K562 (cell line): ENCODE measurements at regions not wholly inside any gene's neighbourhood (a gene's known extent, or its start where the extent isn't known, plus 50 kb on each side); places are given as distances from the start of the nearest gene placed in this dataset.

Experiments
- ATAC-seq: fragments of 200-7000 bp; cut with Tn5 transposase; 3 replicates; pipeline ENCODE4 v1.9.1; 2020; ENCODE audit warnings: moderate library complexity
- BruUV-seq: library from RNA; stranded (reverse); fragments of 400-500 nt; replicated peaks from 2 replicates; lab custom pipeline; 2021; lab: Mats Ljungman, UMichigan
- CTCF ChIA-PET: fragments of 300-600 bp; formaldehyde crosslinking; extraction: SDS; loops from one replicate; lab custom pipeline; 2021; ENCODE audit warnings: low intra/inter-chr PET ratio; lab: Yijun Ruan, JAX
- POLR2A ChIA-PET: fragments of 300-600, 350-650 bp; sonication (Branson Sonifier 250); formaldehyde crosslinking; extraction: SDS; loops from one replicate; lab custom pipeline; 2021; ENCODE audit warnings: antibody characterized with exemption, inconsistent platforms; lab: Yijun Ruan, JAX
- DNase-seq, 4 experiments: peaks; one replicate each; pipeline versions ENCODE4 v3.0.0 to v3.0.0-alpha.2; 2011 to 2018; ENCODE audit warnings: low spot score in 3 of 4, mixed read lengths in 3 of 4; ENCODE audit errors: extremely low read depth in 1 of 4
- FAIRE-seq: peaks from 2 replicates; lab custom pipeline; 2011; peaks lifted over from hg19 to GRCh38; lab: Jason Lieb, UNC
- H2AFZ ChIP-seq: 2 replicates; pipeline ENCODE4 v1.6.0; 2011; ENCODE audit warnings: low read depth, low read length, control low read depth, inconsistent platforms
- H3K27ac ChIP-seq: fragments of 200-600 bp; 3 replicates; pipeline ENCODE4 v1.8.0; 2011; ENCODE audit warnings: low read depth, mild to moderate bottlenecking, control low read depth, inconsistent platforms, low read length, moderate library complexity, mixed read lengths; ENCODE audit errors: extremely low read depth
- H3K27me3 ChIP-seq, 2 experiments: fragments of 300-600 bp in 1 of 2; 2 replicates in 1 of 2; 3 replicates in 1 of 2; pipeline versions ENCODE4 v1.6.0 to v1.8.0; 2011; ENCODE audit warnings: inconsistent platforms in 2 of 2, low read length in 2 of 2, mild to moderate bottlenecking in 1 of 2, mixed read lengths in 1 of 2, moderate library complexity in 1 of 2; ENCODE audit not compliant: control insufficient read depth in 2 of 2, insufficient read depth in 2 of 2
- H3K36me3 ChIP-seq: fragments of 300-600 bp; 3 replicates; pipeline ENCODE4 v1.8.0; 2011; ENCODE audit warnings: mild to moderate bottlenecking, low read length, inconsistent platforms; ENCODE audit not compliant: control insufficient read depth, insufficient read depth
- H3K4me1 ChIP-seq, 2 experiments: fragments of 200-600 bp in 1 of 2; replicated peaks in 1 of 2; 2 replicates in 1 of 2; 3 replicates in 1 of 2; pipeline versions ENCODE4 v1.5.1 to v1.8.0; 2011; ENCODE audit warnings: inconsistent platforms in 2 of 2, low read length in 2 of 2, mild to moderate bottlenecking in 1 of 2, mixed read lengths in 1 of 2, moderate library complexity in 1 of 2; ENCODE audit not compliant: control insufficient read depth in 2 of 2, insufficient read depth in 2 of 2
- H3K4me2 ChIP-seq: 2 replicates; pipeline ENCODE4 v1.6.1; 2011; ENCODE audit warnings: low read length, control low read depth, inconsistent platforms, mixed read lengths; ENCODE audit not compliant: insufficient read depth
- H3K4me3 ChIP-seq: fragments of 200-600 bp; sonication (generic), shearing (Covaris generic); 2 replicates; pipeline ENCODE4 v1.5.1; 2016; ENCODE audit warnings: control low read depth, inconsistent platforms
- H3K79me2 ChIP-seq: fragments of 200-600 bp; 3 replicates; pipeline ENCODE4 v1.8.0; 2011; ENCODE audit warnings: low read length, inconsistent platforms; ENCODE audit not compliant: control insufficient read depth, insufficient read depth
- H3K9ac ChIP-seq, 2 experiments: 2 replicates each; pipeline versions ENCODE4 v1.6.0 to v1.6.1; 2011; ENCODE audit warnings: low read depth in 2 of 2, low read length in 2 of 2, control low read depth in 1 of 2, inconsistent platforms in 1 of 2, mild to moderate bottlenecking in 1 of 2, mixed read lengths in 1 of 2; ENCODE audit not compliant: insufficient read depth in 1 of 2
- H3K9me1 ChIP-seq: one replicate; pipeline ENCODE4 v1.6.0; 2011; ENCODE audit warnings: inconsistent platforms, mild to moderate bottlenecking, low read length, moderate library complexity; ENCODE audit not compliant: control insufficient read depth, insufficient read depth
- H3K9me3 ChIP-seq: replicated peaks from 2 replicates; pipeline ENCODE4 v1.5.1; 2011; ENCODE audit warnings: low read depth, low read length, inconsistent platforms; ENCODE audit not compliant: control insufficient read depth, insufficient read depth
- H4K20me1 ChIP-seq: replicated peaks from 2 replicates; pipeline ENCODE4 v1.6.1; 2011; ENCODE audit warnings: low read length, inconsistent platforms, mixed read lengths; ENCODE audit not compliant: control insufficient read depth, insufficient read depth
- CBFA2T3 ChIP-seq: fragments of 450-650 bp; IDR thresholded peaks from 2 replicates; pipeline ENCODE4 v1.6.1; 2017
- CEBPG ChIP-seq, 3 experiments: fragments of 200-800 bp in 1 of 3; sonication (Bioruptor generic) in 1 of 3; sonication (generic) in 1 of 3; formaldehyde crosslinking in 1 of 3; IDR thresholded peaks in 2 of 3; conservative IDR thresholded peaks in 1 of 3; 2 replicates each; pipeline versions ENCODE4 v1.6.1 to v1.8.0; 2016 to 2022; ENCODE audit warnings: missing compliant biosample characterization in 2 of 3, missing genetic modification characterization in 2 of 3, mild to moderate bottlenecking in 1 of 3, missing genetic modification reagents in 1 of 3
- IRF2 ChIP-seq: sonication (generic); formaldehyde crosslinking; IDR thresholded peaks from 2 replicates; pipeline ENCODE4 v1.8.1; 2022; ENCODE audit warnings: mild to moderate bottlenecking, missing genetic modification reagents
- KHSRP ChIP-seq: fragments of 450-650 bp; IDR thresholded peaks from 2 replicates; pipeline ENCODE4 v1.6.1; 2017
- RFX5 ChIP-seq: IDR thresholded peaks from 2 replicates; pipeline ENCODE4 v1.6.1; 2011; ENCODE audit warnings: low read depth, mild to moderate bottlenecking, improper control_type of control experiment, low read length
- SLC30A9 ChIP-seq: fragments of 250-450 bp; sonication (Bioruptor Pico); IDR thresholded peaks from 2 replicates; pipeline ENCODE4 v1.8.0; 2022; ENCODE audit warnings: mild to moderate bottlenecking, moderate library complexity
- WGBS: fragments of 100-300 bp; shearing (Covaris generic); methylation state at CpG from one replicate; pipeline ENCODE4 v1.1.6; 2016; ENCODE audit warnings: low coverage, mixed read lengths; ENCODE audit not compliant: insufficient coverage; ENCODE audit errors: missing lambda C conversion rate; 5-methylcytosine and 5-hydroxymethylcytosine counted together
- in situ Hi-C: fragments of 300-500 bp; cut with MboI; formaldehyde crosslinking; loops from 4 replicates; pipeline ENCODE4 v1.15.0; 2018; ENCODE audit warnings: inconsistent platforms, mixed read lengths
- intact Hi-C: fragments of 100-400 bp; cut with micrococcal nuclease; formaldehyde crosslinking; loops from 2 replicates; pipeline ENCODE4 v1.14.2; 2022

GRCh38 chr2:52956766-52957165 lies 810.8 kb upstream of the CHAC2 start:
- ATAC-seq (no peak), DNase-seq (no peak), FAIRE-seq (no peak)
- no peaks in the 10 kb centered on the region for H3K4me1 ChIP-seq
- no peaks in the 10 kb centered on the region for H3K27me3 ChIP-seq
- H3K9me1 ChIP-seq: no peaks in the 10 kb centered on the region
- no TSS peak for BruUV-seq
- H3K79me2 ChIP-seq: no peaks in the 10 kb centered on the region
- in situ Hi-C loops (no loop called here), intact Hi-C loops (no loop called here)
- no peak overlapping the region for H3K4me2 ChIP-seq
- H2AFZ ChIP-seq: no peak overlapping the region
- 0% methylated on average over 1 of the region's 1 CpG for WGBS
- no peaks in the 10 kb centered on the region for H3K9me3 ChIP-seq
- H3K9ac ChIP-seq: no peak overlapping the region
- no peak overlapping the region for H3K4me3 ChIP-seq
- TF ChIP-seq RFX5 (no peak), IRF2 (no peak)
- no peaks in the 10 kb centered on the region for H4K20me1 ChIP-seq
- no peaks in the 10 kb centered on the region for H3K36me3 ChIP-seq
- ChIA-PET CTCF (no interaction called here), POLR2A (no interaction called here)
- H3K27ac ChIP-seq: no peak overlapping the region

GRCh38 chr2:52956118-52956517 lies 811.5 kb upstream of the CHAC2 start:
- POLR2A ChIA-PET: no interaction called here
- CTCF ChIA-PET: no interaction called here

More at GRCh38 chr2:52956118-52956517, 811.5 kb upstream of the CHAC2 start:
- DNase-seq: no peak
- in situ Hi-C loops: no loop called here
- H2AFZ ChIP-seq: no peak overlapping the region
- no peak overlapping the region for H3K9ac ChIP-seq
- intact Hi-C loops: no loop called here
- no peak overlapping the region for H3K27ac ChIP-seq
- TF ChIP-seq CEBPG (CRISPR knock-in tag; IDR thresholded peaks at IDR 0.05) (no peak), CEBPG (tag; conservative IDR thresholded peaks at IDR 0.05 in 1 of 2, IDR thresholded peaks at IDR 0.05 in 1 of 2) (peak in 1 of 2 experiments; percentile 40; a peak in 1 of 4 replicates), CBFA2T3 (no peak), SLC30A9 (CRISPR knock-in tag) (no peak), KHSRP (no peak)
- BruUV-seq: no TSS peak
- FAIRE-seq: no peak
- H3K9me1 ChIP-seq: no peaks in the 10 kb centered on the region
- H4K20me1 ChIP-seq: no peaks in the 10 kb centered on the region
- no peaks in the 10 kb centered on the region for H3K27me3 ChIP-seq
- 0% methylated on average over 4 of the region's 4 CpGs for WGBS
- H3K36me3 ChIP-seq: no peaks in the 10 kb centered on the region
- no peaks in the 10 kb centered on the region for H3K9me3 ChIP-seq
- H3K4me1 ChIP-seq: no peaks in the 10 kb centered on the region
- H3K4me3 ChIP-seq: no peak overlapping the region
- ATAC-seq: no peak
- H3K79me2 ChIP-seq: no peaks in the 10 kb centered on the region
- no peak overlapping the region for H3K4me2 ChIP-seq
